HG03159 (cell line): ENCODE measurements at regions not wholly inside any gene's neighbourhood (a gene's known extent, or its start where the extent isn't known, plus 50 kb on each side); places are given as distances from the start of the nearest gene placed in this dataset.

ENCODE experiments used
- ATAC-seq: cut with Tn5 transposase; IDR thresholded peaks from one replicate; pipeline ENCODE4 v1.9.1; 2021; ENCODE audit warnings: mild to moderate bottlenecking, moderate library complexity; ENCODE audit not compliant: unreplicated experiment

DNA sequence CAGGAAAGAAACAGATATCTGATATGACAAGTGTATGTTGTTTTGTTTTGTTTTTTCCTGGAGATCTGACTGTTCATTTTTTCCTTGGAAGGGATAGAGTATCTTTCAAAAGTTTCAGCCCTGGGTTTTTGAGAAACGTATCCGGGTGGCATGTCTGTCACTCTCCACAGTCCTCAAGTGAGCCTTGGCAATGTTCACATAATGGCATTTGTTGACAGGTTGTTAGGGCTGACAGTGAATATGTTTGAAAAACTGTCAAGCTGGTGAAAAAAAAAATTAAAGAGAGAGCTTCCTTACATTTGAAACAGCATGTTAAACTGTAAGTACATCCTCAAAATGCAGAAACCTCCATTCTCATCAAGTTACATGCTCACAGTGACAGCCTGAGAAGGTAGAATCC is 113.0 kb upstream of the DYNLRB2 start:
- ATAC-seq: no peak

DNA sequence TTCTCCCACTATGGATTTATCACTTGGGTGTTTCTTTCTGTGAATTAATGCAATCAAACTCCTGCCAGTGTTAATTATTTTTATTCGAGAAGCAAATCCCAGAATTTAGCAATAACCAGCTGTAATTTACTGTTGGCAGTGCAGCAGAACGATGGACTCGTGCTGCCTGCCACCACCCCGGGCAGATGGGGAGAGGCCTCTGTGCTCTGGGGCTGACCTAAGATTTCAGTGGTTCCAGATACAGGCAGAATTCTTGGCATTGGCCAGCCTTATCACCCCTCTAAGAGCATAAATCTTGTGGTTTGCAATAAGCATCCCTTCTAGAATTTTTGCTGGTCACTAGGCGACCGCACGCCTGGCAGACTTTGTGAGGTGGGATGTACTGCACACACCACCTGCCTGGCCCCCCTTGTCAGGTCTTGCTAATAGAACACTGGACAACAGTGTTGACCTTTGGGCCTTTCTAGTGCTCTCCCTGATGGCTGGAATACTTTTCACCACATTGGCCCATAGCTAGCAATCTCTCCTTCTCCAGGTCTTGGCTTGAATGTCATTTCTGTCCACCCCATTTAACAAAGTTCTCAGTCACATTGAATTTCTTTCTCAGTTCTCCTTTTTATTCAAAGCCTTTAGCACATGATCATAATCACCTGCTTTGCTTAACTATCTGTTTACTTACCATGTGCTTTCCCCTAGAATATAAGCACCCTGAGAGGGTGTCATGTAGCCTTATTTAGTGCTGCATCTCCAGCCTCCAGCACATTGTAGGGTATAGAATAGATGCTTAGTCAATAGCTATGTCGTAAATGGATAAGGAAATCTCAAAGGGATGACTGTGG is 122.1 kb upstream of the DYNLRB2 start:
- no peak for ATAC-seq

- ATAC-seq: no peak
These were observed 123.0 kb upstream of the DYNLRB2 start for GRCh38 chr16:80417706-80418271.

DNA sequence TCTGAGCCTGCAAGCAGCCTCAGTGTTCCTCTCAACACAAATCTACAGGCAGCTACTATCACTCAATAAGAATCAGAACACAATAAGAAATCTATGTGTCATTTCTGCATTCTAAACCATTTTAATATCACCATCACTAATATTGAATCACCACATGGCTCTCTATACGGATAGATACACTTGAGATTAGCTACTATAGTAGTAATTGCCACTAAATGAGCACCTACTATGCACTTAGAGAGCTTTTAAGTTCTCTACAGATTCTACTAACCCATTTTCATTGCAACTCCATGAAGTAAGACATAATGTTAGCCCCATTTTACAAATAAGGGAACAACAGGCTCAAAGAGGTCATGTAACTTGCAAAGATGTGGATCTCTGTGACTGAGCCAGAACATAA is 132.8 kb upstream of the DYNLRB2 start:
- no peak for ATAC-seq

GRCh38 chr16:80407265-80407987 is 133.4 kb upstream of the DYNLRB2 start:
- no peak for ATAC-seq

GRCh38 chr16:80404847-80405246 is 135.9 kb upstream of the DYNLRB2 start:
- no peak for ATAC-seq

- ATAC-seq: no peak
These were observed 136.9 kb upstream of the DYNLRB2 start for GRCh38 chr16:80403894-80404293.

DNA sequence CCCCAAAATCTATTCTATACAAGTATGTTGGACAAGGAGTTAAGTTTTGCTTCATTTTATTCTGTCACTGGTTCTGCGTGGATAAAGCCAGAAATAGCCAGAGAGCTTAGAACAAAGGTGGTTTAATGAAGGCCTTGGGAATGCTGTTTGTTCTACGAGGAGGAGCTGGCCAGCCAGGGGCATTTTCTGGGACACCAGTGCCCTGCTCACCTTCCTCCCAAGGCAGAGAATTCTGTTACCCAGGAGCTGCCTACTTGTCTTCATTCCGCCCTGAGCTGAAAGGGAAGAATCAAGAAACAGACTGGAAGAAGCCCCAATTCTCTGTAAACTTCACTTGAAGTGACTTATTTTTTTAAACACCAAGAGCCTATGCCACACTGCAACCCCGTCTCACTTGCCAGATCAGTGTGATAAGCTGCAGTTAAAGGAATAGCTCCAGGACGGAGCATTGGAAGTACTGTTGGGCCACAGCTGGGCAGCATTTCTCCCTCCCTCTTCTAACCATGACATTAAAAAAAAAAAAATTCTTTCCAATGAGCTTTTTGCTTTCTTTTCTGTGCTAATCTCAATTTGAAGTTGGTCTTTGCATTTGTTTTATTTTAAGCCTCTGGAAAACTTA is 149.8 kb upstream of the DYNLRB2 start:
- ATAC-seq: no peak

- ATAC-seq: no peak
These were observed 150.7 kb upstream of the DYNLRB2 start for GRCh38 chr16:80390046-80390445.

DNA sequence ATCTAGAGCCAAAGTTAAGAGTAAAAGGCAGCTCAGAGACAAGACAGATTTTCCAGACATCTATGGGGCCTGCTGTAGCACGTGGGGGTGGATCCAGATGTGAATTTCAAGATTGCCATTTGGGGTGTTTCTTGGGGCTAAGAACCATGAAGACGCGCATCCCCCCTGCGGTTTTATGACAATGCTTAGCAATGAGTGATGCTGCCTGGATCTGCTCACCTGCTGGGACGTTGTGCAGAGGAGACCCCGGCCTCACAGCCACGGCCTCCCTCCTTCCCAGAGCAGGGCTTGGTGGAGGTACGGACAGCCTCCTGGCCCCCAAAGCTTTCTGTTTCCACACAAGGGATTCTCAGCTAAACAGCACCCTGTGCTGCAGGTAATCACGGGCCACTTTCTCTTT is 151.5 kb upstream of the DYNLRB2 start:
- ATAC-seq: no peak

GRCh38 chr16:80387318-80387921 is 153.4 kb upstream of the DYNLRB2 start:
- ATAC-seq: no peak

DNA sequence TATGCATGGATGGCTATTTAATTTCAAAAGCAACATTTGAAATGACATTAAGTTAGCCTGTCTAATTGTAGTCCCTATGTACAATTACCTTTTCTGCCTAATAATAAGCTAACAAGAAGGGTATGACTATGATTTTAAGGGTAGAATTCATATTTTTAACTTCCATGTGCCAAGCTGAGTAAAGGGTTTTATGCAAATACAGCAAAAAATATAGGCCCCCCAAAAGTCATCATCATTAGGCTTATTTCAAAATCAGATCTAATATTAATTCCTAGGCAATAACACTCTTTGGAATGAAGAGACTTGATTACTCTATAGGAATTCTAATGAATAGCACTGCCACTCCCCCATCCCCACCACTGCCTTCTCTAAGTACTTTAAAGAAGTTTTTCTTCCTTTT is 155.9 kb upstream of the DYNLRB2 start:
- no peak for ATAC-seq

GRCh38 chr16:80380514-80380913 is 160.3 kb upstream of the DYNLRB2 start:
- ATAC-seq: no peak

GRCh38 chr16:80377096-80377956 is 163.5 kb upstream of the DYNLRB2 start:
- no peak for ATAC-seq

- no peak for ATAC-seq
These were observed 164.8 kb upstream of the DYNLRB2 start for GRCh38 chr16:80375973-80376372.

DNA sequence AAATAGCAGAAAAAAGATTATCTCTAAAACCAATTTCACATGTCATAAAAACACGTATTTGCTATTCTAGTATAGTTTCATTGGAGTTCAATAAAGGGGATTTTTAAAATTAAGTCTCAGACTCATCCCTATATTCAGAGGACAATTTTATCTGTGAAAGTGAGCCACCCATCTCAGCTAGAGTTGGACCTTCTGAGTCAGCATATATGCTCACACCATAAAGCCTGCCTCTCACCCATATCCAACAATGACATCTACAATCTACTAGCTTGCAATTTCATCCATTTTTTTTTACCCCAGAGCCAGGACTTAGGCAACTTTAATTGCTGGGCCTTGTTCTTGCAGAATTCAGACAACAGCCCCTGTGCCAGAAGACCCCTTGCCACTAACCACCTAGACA is 165.3 kb upstream of the DYNLRB2 start:
- no peak for ATAC-seq

DNA sequence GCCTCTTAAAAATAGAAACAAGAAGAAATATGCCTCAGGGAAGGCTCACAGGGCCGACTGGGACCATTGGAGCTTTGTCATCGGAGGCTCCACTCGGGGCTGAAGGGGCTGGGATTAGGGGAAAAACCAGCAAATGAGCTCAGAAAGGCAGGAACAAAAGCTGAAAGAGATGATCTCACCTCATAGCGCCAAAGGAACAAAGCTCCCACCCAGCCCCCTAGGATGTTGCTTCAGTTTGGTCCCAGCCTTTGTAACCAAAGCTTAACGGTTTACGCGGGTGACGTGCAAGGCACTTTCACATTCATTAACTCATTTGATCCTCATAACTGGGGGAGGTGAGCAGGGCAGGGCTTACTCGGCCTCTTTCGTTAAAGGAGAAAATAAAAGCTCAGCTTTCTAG is 168.5 kb upstream of the DYNLRB2 start:
- no peak for ATAC-seq

DNA sequence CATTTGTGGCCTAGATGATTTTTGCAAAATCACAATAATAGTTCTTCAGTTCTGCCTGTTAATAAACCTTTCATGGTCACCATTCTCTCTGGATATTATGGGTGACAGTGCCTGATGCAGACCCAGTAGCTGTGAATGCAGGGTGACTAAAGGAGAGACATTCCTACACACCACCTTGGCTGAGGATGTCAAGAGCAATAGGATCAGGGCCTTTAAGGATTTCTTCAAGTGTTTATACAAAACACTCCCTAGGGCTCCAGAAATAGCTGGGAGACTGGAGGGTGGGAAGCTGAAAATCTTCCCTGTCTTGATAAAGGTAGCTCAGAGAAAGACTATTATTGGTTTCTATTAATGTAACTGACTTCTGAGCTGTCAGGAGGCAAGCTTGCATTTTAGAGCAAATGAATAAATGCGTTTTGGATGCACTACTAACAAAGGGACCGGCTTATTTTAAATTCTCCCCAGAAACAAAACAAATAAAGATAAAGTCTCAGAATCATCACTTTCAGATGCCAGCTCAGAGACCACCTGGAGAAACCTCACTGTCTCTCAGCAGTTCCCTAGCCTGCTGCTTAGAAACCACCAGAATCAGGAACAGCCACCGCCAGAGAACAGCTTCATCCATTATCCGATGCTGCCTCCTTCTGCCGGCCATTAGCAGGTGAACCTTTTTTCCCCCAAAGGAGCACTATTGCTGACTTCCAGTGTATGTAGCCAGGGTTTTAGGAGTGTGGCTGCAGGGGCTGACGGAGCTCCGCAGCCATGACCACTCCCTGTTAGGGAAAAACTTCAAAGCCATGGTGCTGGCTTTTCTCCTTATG is 171.4 kb upstream of the DYNLRB2 start:
- ATAC-seq: no peak

GRCh38 chr16:80367037-80367658 is 173.6 kb upstream of the DYNLRB2 start:
- ATAC-seq: no peak
